GM12873 (cell line): ENCODE measurements at regions not wholly inside any gene's neighbourhood (a gene's known extent, or its start where the extent isn't known, plus 50 kb on each side); places are given as distances from the start of the nearest gene placed in this dataset.

Source experiments
- CTCF ChIP-seq: IDR thresholded peaks from 2 replicates; pipeline ENCODE4 v1.5.1; 2012; ENCODE audit warnings: low read depth, mild to moderate bottlenecking, moderate library complexity, low read length, control low read depth; ENCODE audit not compliant: insufficient read depth; ENCODE audit errors: missing control alignments

DNA sequence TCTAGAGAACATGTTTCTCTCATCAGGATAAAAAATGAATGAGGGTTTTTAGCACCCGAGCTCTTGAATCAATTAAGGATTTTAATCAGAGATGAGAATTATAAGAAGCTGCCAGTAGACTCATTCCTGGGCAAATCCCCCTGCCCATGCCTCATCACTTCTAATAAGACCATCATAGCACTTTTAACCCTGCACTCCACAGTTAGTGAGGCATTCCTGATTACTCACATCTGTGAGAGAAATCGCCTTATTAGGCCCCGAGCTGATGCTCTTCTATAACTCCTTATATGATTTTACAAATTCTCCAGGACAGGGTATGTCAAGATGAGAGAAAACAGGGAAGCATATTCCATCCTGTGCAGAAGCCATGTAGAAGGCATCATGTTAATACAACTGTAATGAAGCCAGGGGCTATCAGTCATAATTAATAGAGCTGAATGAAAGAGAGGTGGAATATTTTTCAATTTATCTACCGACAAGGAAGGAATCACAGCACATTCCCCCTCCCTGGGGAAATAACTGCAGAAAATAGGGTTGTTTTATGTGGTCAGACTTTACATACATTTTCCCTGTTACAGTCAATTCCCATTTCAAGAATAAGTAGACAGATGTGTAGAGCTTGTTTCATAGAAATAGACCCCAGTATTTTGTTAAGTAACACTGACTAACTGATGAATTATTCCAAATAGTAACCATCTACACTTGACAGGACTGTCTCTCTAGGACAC is 272.7 kb downstream of the HHIPL2 start:
- TF ChIP-seq CTCF: no peak

DNA sequence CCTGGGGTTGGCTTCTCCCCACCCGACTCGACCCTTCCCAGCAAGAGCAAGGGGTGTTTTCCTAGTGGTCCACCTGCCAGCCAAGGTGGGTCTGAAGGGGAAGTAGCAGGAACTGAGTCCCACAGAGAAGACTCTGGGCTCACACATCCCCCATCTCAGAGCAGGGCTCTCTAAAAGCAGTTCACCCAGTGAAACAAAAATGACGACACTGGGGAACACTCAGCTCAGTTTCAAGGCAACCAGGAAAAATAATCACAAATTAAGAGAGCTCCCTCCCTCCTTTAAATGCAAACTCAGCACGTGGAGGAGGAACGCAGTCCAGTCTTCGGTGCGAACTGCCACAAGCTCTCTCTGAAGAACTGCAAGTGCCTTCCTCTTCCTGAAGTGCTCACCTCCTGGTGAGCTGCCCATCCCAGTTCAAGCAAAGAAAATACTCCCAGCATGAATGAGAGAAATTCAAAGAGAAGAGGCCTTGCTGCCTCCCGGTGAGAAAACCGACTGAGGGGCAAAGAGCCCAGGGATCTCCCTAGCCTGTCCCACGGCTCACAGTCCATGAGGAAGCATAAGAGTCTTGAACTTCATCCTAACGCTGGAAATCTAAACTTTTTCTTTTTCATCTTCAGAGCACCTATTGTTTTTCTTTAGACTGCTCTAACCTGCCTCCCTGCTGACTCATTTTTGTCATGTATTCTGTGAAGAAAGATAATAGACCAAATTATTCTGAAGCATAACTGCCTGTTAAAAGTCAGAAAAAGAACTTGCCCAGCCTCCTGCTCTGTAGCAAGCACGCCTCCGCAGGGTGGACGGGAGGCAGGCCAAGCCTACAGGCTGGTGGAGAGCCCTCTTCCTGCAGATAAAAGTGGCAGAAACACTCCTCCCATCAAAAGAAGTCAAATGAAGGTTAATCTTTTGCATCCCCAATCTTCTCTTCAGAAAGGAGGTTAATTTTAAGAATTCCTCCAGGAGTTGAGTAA is 281.4 kb downstream of the HHIPL2 start:
- TF ChIP-seq CTCF: no peak

DNA sequence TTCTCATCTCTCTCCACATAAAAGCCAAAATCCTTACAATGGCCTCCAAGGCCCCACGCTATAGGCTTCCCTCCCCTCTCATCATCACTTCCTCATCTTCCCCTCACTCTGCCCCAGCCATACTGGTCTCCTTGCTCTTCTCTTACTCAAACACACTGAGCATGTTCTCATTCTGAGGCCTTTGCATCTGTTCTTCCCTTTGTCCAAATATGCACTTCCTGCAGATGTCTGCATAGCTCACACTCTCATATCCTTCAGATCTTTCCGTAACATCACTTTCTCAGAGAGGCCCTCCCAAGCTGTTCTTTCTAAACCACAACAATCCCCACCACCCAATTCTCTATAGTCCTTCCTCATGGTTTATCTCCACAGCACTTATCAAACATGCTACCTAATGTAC is 284.1 kb downstream of the HHIPL2 start:
- TF ChIP-seq CTCF: no peak

DNA sequence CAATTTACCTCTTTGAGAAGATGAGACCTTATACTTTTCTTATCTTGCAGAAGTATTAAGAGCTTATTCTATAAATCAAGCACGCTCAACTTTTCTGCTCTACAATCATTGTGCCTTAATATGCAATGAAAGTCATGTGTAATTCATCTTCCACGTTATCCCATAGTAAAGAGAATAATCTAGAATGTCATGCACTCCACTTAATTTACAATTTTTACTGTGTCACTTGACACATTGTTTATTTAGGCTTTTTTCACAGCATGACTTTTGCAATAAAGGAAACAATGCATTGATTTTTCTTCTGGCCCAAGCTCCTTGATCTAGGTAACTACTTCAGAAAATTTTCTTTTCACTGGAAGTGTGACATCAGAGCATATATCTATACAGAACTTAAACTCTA is 290.9 kb downstream of the HHIPL2 start:
- no peak for TF ChIP-seq CTCF

DNA sequence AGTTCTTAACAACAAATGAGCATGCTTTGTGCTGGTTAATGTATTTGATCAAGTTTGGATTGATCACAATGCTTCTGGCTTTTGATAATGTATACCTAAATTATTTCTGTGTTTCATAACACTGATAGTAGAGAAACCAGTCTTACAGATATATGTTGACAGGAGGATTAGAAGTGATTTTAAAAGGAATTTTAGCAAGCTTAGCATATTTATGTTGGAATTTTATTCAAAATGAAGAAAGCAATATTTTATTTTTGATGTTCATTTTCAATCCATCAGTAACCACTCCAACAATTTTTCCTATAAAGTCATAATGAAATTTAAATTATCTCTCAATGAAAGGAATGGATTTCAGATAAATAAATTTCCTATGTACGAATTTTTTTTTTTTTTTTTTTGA is 291.8 kb downstream of the HHIPL2 start:
- TF ChIP-seq CTCF: no peak

DNA sequence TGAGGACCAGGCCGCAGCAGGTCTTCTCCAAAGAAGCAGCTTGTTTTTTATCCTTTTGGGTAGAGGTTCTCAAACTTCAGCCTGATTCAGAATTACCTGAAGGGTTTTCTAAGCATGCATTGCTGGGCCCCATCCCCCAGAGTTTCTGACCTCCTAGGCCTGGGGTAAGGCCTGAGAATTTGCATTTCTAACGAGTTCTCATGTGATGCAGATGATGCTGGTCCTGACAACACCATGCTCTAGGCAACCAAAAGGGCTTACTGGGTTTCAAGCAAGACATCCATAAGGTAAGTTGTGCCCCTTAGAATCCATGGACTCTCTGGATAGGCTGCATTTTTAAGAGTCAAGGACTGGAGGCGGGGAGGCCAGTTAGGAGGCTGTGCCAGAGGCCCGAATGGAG is 295.1 kb downstream of the HHIPL2 start:
- no peak for TF ChIP-seq CTCF

DNA sequence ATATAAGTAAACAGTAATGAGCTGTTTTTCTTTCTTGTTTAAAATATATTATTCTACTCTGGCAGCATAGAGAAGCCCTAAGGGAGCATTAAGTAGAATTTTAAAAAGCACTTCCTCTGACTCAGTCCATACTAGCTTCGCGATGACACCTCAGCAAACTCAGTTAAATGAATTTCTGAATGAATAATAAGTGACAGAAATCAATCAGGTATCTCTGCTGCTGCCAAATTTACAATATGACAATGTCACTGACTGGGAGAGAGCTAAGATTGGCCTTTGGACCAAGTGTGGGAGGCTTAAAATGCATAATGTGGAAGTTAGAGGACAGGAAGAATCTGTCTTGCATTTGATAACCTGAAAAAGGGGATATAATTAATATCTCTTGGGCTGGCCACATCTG is 296.1 kb downstream of the HHIPL2 start:
- no peak for TF ChIP-seq CTCF
